GM21825 (cell line): ENCODE measurements at regions not wholly inside any gene's neighbourhood (a gene's known extent, or its start where the extent isn't known, plus 50 kb on each side); places are given as distances from the start of the nearest gene placed in this dataset.
"Not testable (repeated sequence)": the region's sequence is repeated elsewhere in the genome, so short reads cannot be mapped to it uniquely, and the experiment has no call there.

ENCODE experiments used
- ATAC-seq: cut with Tn5 transposase; IDR thresholded peaks from one replicate; pipeline ENCODE4 v1.9.1; 2021; ENCODE audit warnings: mild to moderate bottlenecking, moderate library complexity; ENCODE audit not compliant: unreplicated experiment

DNA sequence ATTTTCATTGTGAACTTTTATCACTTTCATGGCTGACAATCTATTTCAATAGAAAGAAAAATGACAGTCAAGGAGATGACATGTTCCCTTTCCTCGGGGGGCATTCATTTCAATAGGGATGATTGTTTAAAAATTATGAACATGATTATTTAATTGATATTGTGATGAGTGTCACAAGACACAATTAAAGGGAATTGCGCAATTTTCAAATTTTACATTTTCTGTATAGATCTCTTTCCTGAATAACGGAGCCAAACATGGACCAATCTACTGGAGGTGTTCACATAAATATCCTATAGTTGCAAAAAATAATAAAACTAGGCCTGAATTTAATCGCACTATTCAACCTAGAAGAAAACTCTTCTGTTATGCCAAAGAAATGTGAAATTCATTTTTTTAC lies 1274.6 kb downstream of the SLITRK5 start:
- no peak for ATAC-seq

DNA sequence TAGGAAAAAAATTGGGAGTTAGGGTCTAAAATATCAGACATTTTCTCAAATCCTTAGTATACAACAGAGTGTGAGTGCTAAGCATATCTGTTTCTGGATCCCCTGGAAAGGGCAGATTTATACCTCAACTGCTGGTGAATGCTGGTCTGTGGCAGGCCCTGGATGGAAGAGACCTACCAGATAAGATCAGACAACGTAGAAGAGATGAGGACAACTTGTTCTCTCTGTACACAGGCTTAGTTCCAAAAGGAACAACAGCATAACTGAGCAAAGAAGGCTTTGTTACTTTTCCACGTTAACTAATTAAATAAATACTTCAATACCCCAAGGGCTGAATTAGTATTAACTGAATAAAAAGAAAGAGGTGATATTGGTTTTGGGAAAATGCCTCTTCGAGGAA lies 1277.3 kb downstream of the SLITRK5 start:
- ATAC-seq: no peak

- ATAC-seq: no peak
These were observed 1287.7 kb downstream of the SLITRK5 start for GRCh38 chr13:88958821-88959220.

GRCh38 chr13:88976466-88976865 lies 1305.3 kb downstream of the SLITRK5 start:
- no peak for ATAC-seq

GRCh38 chr13:88978607-88979006 lies 1307.4 kb downstream of the SLITRK5 start:
- no peak for ATAC-seq

GRCh38 chr13:88979465-88980175 lies 1308.4 kb downstream of the SLITRK5 start:
- ATAC-seq: no peak

DNA sequence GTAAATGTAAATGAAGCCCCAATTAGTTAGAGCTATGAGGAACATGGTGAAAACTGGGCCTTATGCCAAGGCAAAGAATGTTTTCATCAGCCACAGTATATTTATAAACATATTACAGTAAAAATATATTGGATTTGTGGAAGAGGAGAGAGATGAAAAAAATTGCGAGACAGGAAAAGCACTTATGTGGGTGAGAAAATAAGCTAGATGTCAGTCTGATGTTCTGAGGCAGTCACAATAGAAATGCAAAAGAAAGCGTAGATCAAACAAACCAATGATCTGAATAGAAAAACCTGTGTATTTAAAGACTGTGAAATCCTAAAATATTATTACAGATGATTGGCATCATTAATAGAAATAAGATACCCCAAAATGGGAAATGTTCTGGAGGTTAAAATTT lies 1332.5 kb downstream of the SLITRK5 start:
- no peak for ATAC-seq

- no peak for ATAC-seq
These were observed 1340.4 kb downstream of the SLITRK5 start for GRCh38 chr13:89011615-89012014.

DNA sequence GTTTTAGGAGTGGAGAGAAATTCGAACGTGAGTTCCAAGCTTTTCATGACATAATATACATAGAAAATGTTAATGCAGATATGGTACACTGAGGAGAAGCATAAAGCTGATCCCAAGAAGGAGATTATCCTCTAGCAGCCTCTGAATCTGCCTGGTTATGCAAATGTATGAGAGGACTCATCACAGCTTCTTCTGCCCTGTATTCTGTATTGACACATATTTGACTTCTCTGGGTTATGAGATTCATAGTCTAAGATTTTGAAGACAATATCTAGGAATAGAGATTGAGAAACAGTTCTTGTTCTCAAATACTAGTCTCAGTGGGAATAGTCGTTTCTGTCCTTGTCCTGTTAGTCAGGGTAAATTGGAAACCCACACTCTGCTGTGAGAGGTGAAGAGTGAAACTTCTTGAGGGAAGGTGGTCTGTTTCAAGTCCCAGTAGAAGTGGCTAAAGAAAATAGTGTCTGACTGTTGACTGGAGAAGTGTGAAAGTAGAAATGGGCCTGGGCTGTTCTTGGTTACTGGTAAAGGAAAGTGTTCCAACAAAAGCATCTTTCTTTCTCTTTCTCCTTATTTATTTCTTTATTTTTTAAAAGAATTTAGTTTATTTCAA lies 1356.6 kb downstream of the SLITRK5 start:
- ATAC-seq: no peak

DNA sequence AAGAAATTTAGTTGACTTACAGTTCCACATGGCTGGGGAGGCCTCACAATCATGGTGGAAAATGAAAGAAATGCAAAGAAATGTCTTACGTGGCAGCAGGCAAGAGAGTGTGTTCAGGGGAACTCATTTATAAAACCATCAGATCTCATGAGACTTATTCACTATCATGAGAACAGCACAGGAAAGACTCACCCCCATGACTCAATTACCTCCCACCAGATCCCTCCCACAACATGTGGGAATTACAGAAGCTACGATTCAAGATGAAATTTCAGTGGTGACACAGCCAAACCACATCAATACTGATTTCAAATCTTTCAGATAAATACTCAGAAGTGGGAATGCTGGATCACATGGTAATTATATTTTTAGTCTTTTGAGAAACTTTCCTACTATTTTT lies 1357.9 kb downstream of the SLITRK5 start:
- ATAC-seq: no peak

DNA sequence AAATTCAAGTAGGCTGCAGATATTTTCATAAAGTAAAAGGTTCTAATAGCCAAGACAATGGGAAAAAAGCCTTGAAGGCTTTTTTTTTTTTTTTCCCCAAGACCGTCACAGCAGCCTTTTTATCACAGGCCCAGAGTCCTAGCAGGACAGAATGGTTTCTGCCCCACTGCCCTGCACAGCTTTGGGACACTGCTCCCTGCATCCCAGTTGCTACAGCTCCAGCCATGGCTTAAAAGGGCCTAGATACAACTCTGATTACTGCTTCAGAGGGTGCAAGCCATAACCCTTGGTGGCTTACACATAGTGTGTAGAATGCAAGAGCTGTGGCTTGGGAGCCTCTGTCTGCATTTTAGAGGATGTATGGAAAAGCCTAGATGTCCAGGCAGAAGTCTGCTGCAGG lies 1362.8 kb downstream of the SLITRK5 start:
- no peak for ATAC-seq

DNA sequence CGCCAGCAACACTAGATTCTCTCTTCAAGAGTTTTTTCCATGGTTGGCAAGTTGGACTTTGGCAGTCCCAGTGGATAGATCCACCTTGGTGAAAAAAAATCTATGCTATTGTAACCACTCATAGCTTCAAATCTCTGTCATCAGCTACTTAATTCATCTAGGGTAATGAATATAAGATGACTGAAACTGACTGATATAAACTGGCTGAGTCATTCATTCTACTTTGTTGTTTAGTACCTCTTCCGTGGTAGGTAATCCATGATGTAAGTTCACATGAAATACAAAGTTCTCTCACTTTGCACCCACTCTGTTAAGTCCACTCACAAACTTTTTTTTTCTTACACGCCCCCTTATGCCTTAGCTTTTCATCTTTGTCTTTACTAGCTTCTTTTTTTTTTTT lies 1381.5 kb downstream of the SLITRK5 start:
- ATAC-seq: no peak

DNA sequence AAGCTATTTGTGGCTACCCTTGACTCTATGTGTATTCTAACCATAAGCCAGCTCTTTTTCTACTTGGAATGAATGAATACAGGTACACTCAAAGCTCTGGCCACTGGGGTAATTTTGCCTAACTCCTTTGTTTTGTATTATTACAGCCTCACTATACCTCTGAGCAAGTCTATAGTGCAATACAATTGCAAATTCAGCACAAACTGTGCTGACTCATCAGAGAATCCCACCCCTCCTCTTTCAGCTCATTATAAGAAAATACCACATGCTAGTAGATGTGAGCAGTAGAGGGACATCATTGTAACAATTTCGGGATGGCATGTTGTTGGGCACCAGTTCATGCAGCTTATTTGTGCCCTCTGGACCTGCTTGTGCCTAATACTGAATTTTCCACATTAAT lies 1382.2 kb downstream of the SLITRK5 start:
- no peak for ATAC-seq

- no peak for ATAC-seq
These were observed 1386.1 kb downstream of the SLITRK5 start for GRCh38 chr13:89057274-89057673.

GRCh38 chr13:89057862-89058261 lies 1386.7 kb downstream of the SLITRK5 start:
- ATAC-seq: no peak

DNA sequence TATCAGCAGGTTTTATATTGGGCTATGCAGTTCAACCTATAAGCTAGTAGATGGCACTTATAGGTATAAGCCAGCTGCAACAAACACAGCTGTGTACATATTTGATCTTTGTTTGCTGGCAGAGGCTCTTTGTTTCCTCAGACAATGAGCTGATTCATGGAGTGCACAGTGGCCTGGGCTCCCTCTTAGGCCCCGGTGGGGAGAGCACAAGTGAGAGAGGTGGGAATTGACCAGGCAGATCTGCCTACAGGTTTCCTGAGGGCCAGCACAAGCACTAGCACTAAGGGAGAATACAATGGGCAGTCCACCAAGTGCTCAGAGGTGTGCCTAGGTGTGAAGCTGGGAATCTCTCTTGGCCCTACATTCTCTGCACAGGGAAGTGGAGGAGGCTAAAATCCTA lies 1390.7 kb downstream of the SLITRK5 start:
- ATAC-seq: no peak

GRCh38 chr13:89066868-89067466 lies 1395.8 kb downstream of the SLITRK5 start:
- no peak for ATAC-seq

DNA sequence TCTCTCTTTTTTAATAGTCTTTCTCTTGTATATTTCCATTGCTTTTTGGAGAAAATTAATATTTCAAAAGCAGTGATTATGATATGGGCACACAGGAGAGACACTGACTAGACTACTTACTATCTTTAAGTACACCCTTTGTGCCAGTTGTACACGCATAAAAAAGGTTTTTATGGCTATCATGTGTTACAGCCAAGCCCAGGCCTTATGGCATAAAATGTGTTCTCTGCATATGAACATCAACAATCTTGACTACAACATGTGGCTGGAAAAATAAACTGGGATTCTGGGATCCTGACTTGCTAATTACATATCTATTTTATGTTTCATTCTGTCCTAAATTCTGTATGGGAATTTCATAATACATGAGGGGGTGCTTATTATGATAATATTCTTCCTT lies 1401.8 kb downstream of the SLITRK5 start:
- ATAC-seq: no peak

GRCh38 chr13:89076622-89077021 lies 1405.5 kb downstream of the SLITRK5 start:
- ATAC-seq: no peak

- no peak for ATAC-seq
These were observed 1411.5 kb downstream of the SLITRK5 start for GRCh38 chr13:89082623-89083022.

DNA sequence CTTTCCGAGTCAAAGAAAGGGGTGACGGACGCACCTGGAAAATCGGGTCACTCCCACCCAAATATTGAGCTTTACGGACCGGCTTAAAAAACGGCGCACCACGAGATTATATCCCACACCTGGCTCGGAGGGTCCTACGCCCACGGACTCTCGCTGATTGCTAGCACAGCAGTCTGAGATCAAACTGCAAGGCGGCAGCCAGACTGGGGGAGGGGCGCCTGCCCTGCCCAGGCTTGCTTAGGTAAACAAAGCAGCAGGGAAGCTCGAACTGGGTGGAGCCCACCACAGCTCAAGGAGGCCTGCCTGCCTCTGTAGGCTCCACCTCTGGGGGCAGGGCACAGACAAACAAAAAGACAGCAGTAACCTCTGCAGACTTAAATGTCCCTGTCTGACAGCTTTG lies 1416.9 kb downstream of the SLITRK5 start:
- ATAC-seq: not testable (repeated sequence)

DNA sequence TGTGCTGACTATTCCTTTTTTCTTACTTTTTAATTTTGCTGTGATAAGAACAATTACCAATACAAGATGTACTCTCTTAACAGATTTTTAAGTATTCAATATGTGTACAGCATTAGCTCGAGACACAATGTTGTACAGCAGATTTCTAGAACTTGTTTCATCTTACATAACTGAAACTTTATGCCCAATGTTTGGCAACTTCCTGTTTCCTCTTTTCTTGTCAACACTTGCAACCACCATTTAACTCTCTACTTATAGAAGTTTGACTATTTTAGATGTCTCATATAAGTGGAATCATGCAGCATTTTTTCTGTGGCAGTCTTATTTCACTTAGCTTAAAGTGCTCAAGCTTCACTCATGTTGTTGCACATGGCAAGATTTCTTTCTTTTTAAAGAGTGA lies 1426.8 kb downstream of the SLITRK5 start:
- no peak for ATAC-seq
